ENCODE measurements at regions not wholly inside any gene's neighbourhood (a gene's known extent, or its start where the extent isn't known, plus 50 kb on each side); places are given as distances from the start of the nearest gene placed in this dataset.
"Not testable (repeated sequence)": the region's sequence is repeated elsewhere in the genome, so short reads cannot be mapped to it uniquely, and the experiment has no call there.

DNA sequence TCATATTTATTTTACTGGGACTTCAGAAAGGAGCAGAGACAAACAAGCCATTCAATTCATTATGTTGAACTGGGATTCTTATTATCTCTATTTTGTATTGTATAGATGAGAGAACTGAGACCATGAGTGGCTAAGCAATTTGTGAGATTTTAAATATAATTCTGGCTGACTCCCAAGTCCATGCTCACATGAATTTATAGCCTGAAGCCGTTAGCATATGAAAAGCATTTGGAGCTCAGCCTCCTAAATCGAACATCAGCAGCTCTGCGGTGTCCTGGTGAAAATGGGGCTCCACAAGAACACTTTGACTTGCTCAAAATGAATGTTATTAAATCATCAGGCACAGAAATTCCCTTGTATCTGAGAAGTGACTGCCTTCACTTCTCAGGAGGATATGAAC lies 96.8 kb upstream of the DPT start:
- no peak for DNase-seq (ENCODE audit: low read depth in 1 of 2, low spot score in 1 of 2)

- DNase-seq (ENCODE audit: low read depth in 1 of 2, low spot score in 1 of 2): no peak
These were observed 97.3 kb upstream of the DPT start for GRCh38 chr1:168826269-168826668.

GRCh38 chr1:168827557-168827956 lies 98.6 kb upstream of the DPT start:
- DNase-seq (ENCODE audit: low read depth in 1 of 2, low spot score in 1 of 2): no peak

GRCh38 chr1:168829876-168830275 lies 100.9 kb upstream of the DPT start:
- no peak for DNase-seq (ENCODE audit: low read depth in 1 of 2, low spot score in 1 of 2)

DNA sequence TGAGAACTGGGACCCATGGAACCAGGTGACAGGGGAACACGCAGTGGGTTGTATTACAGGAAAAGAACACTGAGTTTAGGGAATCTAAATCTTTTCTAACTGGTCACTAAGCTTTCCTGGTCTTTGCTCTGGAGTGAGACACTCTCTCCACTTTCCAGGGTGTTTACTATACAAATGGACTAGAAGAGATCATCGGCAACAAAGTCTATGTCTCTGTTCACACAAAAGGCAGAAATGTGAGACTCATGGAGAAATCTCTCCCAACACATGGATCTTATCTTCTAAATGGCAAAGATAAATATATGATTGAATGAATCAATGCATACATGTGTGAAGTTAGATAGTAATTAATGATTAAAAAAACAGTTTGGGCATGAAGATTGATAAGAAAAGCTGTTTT lies 101.6 kb upstream of the DPT start:
- DNase-seq (ENCODE audit: low read depth in 1 of 2, low spot score in 1 of 2): no peak

DNA sequence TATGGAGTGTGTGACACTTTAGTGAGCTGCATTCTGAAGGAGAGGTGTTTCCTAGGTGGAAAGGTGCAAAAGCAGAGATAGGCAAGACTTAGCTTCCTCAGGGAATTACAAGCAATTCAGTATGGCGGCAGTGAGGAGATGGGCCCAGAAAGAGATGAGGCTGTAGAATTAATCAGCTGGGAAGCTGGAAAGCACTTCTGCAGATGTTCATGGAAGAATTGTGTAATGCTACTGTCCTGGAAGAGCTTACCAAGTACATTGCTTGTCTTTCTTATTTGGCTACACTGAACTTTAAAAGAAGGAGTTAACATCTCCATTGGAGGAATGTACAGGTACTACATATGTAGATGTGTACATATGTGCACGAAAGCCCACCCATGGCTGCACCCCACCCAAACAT lies 103.7 kb upstream of the DPT start:
- DNase-seq (ENCODE audit: low read depth in 1 of 2, low spot score in 1 of 2): no peak

- DNase-seq (ENCODE audit: low read depth in 1 of 2, low spot score in 1 of 2): no peak
These were observed 104.4 kb upstream of the DPT start for GRCh38 chr1:168833362-168833761.

DNA sequence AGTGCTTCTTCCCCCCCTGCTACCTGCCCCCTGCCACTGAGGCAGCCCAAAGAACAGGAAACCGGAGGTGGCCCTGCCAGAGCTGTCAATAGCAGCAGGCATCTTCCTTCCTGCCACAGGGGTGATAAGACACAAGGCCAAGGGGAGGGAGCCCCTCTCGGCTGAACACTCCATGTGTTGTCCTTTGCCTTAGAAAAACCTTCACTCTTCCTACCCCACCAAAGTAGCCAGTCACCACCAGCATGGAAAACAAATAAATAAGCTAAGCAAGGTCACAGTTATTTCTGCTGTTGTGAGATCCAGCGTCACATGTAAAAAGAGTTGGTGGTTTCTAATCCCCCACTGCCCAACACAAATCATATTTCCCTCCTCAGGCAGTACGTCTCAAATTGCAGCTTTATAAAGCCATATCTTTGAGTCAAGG lies 104.8 kb upstream of the DPT start:
- DNase-seq (ENCODE audit: low read depth in 1 of 2, low spot score in 1 of 2): no peak

DNA sequence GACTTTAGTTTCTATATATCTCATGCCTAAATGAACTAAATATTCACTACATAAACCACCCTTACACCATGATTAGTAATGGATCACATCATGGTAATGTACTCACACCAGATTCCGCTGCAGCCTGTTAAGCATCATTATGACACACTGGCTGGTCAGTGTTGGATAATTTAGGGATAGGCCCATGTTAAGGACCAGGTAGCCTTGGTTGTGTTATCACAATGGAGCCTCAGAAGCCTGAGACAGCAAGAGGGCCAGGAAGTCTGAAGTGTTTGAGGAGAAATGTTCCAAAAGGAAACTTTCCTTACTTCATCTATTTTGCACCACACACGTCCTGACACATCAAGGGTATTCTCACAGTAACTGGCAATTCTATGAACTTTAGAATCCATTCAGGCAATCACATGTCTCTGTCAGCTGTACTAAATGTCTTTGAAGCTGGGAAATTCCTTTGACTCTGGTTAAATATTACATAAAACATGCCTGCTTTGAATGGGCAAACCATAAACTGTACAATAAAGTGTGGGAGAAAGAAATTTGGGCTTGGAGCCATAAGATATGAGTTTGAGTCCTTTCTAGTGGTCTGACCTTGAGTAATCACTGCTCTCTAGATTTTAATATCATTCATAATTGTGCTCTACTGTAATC lies 105.3 kb upstream of the DPT start:
- DNase-seq (ENCODE audit: low read depth in 1 of 2, low spot score in 1 of 2): no peak

DNA sequence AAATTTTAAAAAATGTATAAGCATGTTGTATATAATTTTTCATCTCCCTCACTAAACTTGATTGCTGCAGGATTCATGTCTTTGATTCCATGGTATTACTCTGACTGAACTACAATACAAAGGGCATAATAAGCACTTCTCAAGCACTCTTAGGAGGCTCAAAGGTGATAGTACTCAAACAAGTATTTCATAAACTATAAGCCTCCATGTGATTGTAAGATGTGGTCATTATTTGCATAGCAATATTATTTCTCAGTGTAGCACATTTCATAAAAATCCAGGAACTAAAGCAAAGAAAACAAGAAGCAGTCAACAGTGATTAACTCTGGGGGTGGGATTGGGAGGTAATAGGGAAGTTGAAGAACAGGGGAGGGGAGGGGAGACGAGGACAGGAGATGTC lies 106.2 kb upstream of the DPT start:
- DNase-seq (ENCODE audit: low read depth in 1 of 2, low spot score in 1 of 2): no peak

- DNase-seq (ENCODE audit: low read depth in 1 of 2, low spot score in 1 of 2): no peak
These were observed 106.8 kb upstream of the DPT start for GRCh38 chr1:168835791-168836190.

- no peak for DNase-seq (ENCODE audit: low read depth in 1 of 2, low spot score in 1 of 2)
These were observed 107.5 kb upstream of the DPT start for GRCh38 chr1:168836469-168836868.

- DNase-seq (ENCODE audit: low read depth in 1 of 2, low spot score in 1 of 2): not testable (repeated sequence)
These were observed 108.2 kb upstream of the DPT start for GRCh38 chr1:168837230-168837629.

DNA sequence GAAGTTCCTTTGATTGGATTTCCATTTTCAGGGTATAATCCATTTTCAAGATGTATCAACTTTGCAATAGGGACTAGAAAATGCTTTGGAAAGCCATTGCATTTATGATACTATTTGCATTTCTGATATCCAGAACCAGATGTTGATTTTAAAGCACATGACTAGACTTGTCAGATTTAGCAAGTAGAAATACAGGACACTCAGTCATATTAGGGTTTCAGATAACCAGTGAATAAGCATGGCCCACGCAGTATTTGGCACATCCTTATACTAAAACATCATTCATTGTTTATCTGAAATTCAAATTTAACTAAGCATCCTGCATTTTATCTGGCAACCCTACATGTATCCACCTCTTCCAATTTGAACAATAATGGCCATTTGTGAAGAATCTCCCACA lies 113.3 kb upstream of the DPT start:
- no peak for DNase-seq (ENCODE audit: low read depth in 1 of 2, low spot score in 1 of 2)

DNA sequence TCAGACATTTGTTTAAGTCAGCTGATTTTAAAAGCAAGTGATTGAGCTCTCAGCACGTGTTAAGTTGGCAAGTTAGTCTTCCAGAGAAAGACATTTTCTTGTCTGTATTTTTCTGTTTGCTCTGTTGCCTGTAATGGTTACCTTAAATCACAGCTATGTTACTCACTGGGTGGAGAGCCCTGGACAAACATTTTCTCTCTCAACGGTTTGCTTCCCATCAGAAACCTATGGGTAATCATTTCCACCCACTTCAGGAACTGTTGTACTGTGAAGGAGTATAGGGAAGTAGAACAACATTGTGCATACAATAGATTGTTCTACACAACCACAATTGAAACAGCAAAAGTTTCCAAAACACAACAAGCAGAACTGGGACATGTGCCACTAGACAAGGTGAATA lies 113.9 kb upstream of the DPT start:
- DNase-seq (ENCODE audit: low read depth in 1 of 2, low spot score in 1 of 2): no peak

DNA sequence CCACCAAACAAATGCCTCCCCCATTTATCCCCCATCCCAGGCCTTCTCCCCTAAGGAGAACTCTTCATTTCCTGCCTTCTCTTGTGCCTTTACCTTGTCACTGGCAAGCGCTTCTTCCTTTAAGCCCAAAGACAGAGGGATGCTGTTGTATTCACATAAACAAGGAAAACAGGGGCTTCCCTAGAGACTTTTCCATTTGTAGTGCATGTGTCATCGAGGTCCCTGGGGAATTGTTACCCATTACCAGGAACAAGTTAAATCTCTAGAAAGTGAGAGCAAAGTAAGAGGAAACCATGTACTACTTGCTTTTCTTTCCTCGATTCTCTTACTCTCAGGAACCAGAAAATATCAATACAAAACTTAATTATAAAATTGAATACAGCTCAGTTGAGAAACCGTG lies 114.4 kb upstream of the DPT start:
- no peak for DNase-seq (ENCODE audit: low read depth in 1 of 2, low spot score in 1 of 2)

- DNase-seq (ENCODE audit: low read depth in 1 of 2, low spot score in 1 of 2): no peak
These were observed 114.9 kb upstream of the DPT start for GRCh38 chr1:168843950-168844349.

GRCh38 chr1:168845140-168845539 lies 116.1 kb upstream of the DPT start:
- no peak for DNase-seq (ENCODE audit: low read depth in 1 of 2, low spot score in 1 of 2)

GRCh38 chr1:168848051-168848450 lies 119.0 kb upstream of the DPT start:
- DNase-seq (ENCODE audit: low read depth in 1 of 2, low spot score in 1 of 2): no peak

GRCh38 chr1:168861421-168862004 lies 132.5 kb upstream of the DPT start:
- DNase-seq (ENCODE audit: low read depth in 1 of 2, low spot score in 1 of 2): no peak

DNA sequence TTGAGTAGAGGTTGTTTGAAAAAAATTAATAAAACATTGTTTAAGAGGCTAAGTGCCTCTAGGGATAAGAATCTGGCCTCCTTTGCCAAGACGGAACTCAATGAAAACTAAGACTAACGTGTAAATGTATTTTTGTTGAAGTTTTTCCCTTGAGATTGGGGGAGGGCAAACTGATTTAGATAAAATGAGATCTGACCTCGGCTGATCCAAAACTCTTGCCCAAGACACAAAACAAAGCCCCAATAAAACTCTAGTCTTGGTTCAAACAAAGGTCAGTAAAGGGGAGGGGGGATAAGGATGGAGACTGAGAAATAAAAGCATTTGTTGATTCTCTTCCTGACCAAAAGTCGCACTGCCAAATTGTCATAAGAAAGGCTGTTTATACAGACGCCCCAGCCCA lies 134.8 kb upstream of the DPT start:
- no peak for DNase-seq (ENCODE audit: low read depth in 1 of 2, low spot score in 1 of 2)

GRCh38 chr1:168864266-168864665 lies 135.3 kb upstream of the DPT start:
- DNase-seq (ENCODE audit: low read depth in 1 of 2, low spot score in 1 of 2): no peak

DNA sequence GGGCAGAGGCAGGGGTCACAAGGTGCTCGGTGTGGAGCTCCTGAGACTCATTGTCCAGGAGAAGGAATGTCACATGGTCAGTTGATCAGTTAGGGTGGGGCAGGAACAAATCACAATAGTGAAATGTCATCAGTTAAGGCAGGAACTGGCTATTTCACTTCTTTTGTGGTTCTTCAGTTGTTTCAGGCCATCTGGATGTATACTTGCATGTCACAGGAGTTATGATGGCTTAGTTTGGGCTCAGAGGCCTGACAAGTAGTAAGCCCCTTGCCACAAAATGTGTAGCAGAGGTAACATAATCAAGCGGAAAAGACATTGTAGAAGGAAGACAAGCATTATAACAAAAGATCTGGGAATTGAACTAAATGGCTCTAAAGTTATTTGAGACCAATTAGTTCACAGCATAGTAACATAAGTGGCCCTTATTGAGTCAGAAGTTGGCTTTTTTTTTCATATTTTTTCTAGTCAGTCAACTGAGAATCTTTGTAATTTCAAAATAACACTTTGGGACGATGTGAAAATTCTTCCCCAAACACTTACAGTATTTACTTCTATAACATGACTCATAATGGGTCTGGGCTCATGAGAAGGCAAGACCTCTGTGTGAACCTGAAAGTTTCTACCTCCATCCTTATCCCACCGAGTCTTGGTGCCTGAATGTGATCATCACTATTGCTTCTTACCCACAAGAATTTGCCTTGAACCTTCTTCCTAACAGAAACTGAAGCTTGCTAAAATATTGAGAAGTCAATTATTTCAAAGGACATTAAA lies 137.0 kb upstream of the DPT start:
- no peak for DNase-seq (ENCODE audit: low read depth in 1 of 2, low spot score in 1 of 2)

Measured in activated T-helper 1 cell treated with anti-CD3 and anti-CD28 coated beads, Interleukin-2, amount 50 U/mL, for 16 hours (primary cell).